HG03520 (cell line): ENCODE measurements at regions not wholly inside any gene's neighbourhood (a gene's known extent, or its start where the extent isn't known, plus 50 kb on each side); places are given as distances from the start of the nearest gene placed in this dataset.
"Not testable (repeated sequence)": the region's sequence is repeated elsewhere in the genome, so short reads cannot be mapped to it uniquely, and the experiment has no call there.

Source experiments
- ATAC-seq: cut with Tn5 transposase; IDR thresholded peaks from one replicate; pipeline ENCODE4 v1.9.1; 2021; ENCODE audit warnings: mild to moderate bottlenecking, moderate library complexity; ENCODE audit not compliant: unreplicated experiment

DNA sequence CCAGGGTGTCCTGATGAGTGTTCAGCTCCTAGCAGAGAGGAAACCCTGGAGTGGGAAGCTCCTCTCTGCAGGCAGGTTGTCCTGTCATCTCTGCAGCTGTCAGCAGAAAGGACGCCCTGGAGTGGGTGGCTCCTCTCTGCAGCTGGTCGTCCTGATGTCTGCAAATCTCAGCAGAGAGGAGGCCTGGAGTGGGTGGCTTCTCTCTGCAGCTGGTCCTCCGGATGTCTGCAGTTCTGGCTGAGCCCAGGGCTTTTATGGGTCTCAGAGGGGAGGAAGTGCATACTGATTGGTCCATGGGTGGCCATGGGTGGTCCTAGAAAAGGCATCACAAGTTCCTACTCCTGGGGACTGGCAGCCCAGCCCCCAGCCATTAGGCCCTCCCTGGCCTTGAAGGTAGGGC is 102.6 kb upstream of the BNIP2 start:
- no peak for ATAC-seq

GRCh38 chr15:59791079-59791478 is 102.0 kb upstream of the BNIP2 start:
- no peak for ATAC-seq

DNA sequence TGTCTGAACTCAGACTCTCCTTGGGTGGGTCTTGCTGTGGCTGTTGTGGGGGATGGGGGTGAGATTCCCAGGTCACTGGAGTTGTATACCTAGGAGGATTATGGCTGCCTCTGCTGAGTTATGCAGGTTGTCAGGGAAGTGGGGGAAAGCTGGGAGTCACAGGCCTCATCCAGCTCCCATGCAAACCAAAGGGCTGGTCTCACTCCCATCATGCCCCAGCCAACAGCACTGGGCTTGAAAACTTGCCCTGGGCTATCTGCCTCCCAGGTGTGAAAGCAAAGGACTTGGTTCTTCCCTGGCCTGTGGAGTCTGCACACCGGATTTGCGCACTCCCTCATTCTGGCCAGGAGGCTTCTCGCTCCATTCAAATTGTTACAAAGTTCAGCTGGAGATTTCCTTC is 97.3 kb upstream of the BNIP2 start:
- ATAC-seq: not testable (repeated sequence)

DNA sequence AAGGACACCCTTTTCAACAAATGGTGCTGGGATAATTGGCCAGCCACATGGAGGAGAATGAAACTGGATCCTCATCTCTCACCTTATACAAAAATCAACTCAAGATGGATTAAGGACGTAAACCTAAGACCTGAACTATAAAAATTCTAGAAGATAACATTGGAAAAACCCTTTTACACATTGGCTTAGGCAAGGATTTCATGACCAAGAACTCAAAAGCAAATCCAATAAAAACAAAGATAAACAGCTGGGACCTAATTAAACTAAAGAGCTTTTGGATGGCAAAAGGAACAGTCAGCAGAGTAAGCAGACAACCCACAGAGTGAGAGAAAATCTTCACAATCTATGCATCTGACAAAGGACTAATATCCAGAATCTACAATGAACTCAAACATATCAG is 96.9 kb upstream of the BNIP2 start:
- ATAC-seq: not testable (repeated sequence)

DNA sequence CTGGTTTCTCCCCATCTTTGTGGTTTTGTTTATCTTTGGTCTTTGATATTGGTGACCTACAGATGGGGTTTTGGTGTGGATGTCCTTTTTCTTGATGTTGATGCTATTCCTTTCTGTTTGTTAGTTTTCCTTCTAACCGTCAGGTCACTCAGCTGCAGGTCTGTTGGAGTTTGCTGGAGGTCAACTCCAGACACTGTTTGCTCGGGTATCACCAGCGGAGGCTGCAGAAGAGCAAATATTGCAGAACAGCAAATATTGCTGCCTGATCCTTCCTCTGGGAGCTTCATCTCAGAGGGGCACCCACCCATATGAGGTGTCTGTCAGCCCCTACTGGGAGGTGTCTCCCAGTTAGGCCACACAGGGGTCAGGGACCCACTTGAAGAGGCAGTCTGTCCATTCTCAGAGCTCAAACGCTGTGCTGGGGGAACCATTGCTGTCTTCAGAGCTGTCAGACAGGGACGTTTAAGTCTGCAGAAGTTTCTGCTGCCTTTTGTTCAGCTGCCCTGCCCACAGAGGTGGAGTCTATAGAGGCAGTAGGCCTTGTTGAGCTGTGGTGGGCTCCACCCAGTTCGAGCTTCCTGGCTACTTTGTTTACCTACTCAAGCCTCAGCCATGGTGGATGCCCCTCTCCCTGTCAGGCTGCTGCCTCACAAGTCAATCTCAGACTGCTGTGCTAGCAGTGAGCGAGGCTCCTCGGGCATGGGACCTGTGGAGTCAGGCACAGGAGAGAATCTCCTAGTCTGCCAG is 94.8 kb upstream of the BNIP2 start:
- not testable (repeated sequence) for ATAC-seq

GRCh38 chr15:59779110-59779509 is 90.0 kb upstream of the BNIP2 start:
- no peak for ATAC-seq

- ATAC-seq: no peak
Measured at GRCh38 chr15:59764775-59765174, 75.7 kb upstream of the BNIP2 start.

DNA sequence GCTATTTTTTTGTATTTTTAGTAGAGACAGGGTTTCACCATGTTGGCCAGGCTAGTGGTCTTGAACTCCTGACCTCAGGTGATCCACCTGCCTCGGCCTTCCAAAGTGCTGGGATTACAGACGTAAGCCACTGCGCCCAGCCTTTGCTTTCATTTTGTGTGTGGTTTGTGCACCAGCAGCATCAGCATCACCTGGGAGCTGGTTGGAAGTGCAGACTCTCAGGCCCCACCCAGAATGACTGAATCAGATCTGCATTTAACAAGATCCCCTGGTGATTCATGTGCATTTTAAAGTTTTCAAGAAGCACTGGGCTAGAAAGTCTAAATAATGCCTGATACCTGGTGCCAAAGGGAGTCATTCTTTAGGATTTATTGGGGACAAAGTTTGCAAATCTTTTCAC is 73.4 kb upstream of the BNIP2 start:
- no peak for ATAC-seq

DNA sequence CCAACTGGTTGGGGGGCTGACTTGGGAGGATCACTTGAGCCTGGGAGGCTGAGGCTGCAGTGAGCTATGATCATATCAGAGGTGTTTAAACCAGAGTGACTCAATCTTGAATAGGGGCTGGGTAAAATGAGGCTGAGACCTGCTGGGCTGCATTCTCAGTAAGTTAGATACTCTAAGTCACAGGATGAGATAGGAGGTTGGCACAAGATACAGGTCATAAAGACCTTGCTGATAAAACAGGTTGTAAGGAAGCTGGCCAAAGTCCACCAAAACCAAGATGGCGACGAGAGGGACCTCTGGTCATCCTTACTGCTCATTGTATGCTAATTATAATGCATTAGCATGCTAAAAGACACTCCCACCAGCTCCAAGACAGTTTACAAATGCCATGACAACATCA is 71.1 kb upstream of the BNIP2 start:
- ATAC-seq: not testable (repeated sequence)

DNA sequence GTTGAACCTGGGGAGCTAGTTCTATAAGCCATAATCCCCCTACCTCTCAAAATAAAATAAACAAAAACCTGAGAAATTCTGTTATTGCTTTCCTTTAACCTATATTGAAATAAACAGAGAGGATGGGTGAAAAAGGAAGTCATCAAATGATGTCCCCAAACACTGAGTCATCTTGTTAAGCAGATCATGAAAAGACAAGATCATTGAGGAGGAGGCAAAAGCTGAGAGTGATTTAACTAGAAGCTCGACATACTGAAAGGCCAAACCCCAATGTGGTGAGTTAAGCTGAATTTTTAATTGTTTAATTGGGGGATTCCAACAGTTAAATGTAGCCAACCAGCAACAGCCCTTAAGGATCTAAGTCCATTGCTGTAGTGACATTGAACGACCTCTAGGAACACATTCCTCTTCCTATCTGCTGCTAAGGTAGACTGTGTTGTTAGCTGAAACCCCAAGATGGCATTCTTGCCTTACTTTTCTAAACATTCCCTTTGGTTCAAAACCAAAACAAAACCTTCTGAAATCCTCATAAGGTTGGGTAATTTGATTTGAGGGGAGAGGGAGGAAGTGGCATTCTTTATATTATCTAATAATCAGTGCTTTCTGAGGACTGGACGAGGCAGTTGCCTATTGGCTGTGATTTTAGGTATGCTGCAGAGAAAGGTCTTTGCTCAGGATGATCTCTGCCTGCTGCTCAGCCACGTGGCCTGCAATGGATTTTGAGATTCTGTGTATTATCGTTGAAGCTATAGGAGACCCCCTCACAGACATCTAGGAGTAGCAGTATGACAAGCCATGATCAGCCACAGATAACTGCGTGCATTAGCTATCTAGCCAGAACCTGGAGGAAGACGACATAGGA is 62.7 kb upstream of the BNIP2 start:
- no peak for ATAC-seq

GRCh38 chr15:59746777-59747176 is 57.7 kb upstream of the BNIP2 start:
- no peak for ATAC-seq

DNA sequence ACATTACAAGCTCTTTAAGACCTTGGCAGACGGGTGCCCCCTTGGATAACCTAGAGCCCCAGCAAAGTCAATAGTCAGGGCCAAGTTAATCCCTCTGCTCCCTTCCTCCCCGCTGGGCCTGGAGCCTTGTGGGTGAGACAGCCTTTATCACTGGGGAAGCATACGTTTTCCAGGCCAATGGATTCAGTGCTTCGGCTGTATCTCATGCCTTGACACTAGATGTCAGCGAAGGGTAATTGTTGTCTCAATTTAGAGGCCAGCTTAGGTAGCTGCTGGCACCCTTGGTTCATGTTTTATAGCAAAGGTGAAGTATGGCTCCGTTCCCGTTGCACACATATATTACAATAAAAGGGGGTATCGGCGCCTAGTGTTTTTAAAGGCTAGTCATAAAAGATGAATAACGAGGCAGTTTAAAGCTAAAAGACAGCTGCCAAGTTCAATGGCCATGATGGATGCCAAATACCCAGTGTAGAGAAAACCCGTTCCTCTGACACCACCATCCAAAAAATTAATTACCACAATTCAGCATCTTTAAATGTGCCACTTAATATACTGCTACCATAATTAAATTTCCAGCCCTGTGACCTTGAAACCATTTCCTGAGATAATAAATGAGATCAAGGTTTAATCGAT is 52.3 kb upstream of the BNIP2 start:
- ATAC-seq: no peak

- no peak for ATAC-seq
Measured at GRCh38 chr15:59739557-59740186, 50.6 kb upstream of the BNIP2 start.
